SK-N-SH (cell line): ENCODE measurements at regions not wholly inside any gene's neighbourhood (a gene's known extent, or its start where the extent isn't known, plus 50 kb on each side); places are given as distances from the start of the nearest gene placed in this dataset.

ENCODE experiments used
- CTCF ChIA-PET: fragments of 300-600, 350-600 bp; formaldehyde crosslinking; extraction: SDS; loops from one replicate; lab custom pipeline; 2021; lab: Yijun Ruan, JAX
- POLR2A ChIA-PET: fragments of 350-600 bp; sonication (Branson Sonifier 250); formaldehyde crosslinking; extraction: SDS; loops from one replicate; lab custom pipeline; 2020; ENCODE audit warnings: antibody characterized with exemption, inconsistent platforms; lab: Yijun Ruan, JAX
- DNase-seq: peaks from one replicate; pipeline ENCODE4 v3.0.0; 2012
- H2AFZ ChIP-seq: fragments of 200-600 bp; sonication (generic); 2 replicates; pipeline ENCODE4 v1.8.1; 2016; ENCODE audit warnings: antibody characterized with exemption, mild to moderate bottlenecking, low read depth
- H3F3A ChIP-seq: fragments of 200-600 bp; sonication (generic); replicated peaks from 2 replicates; pipeline ENCODE3; 2016; ENCODE audit warnings: antibody characterized with exemption, mild to moderate bottlenecking; ENCODE audit not compliant: insufficient read depth
- H3K27ac ChIP-seq, 2 experiments: fragments of 200-500 bp in 1 of 2; fragments of 200-600 bp in 1 of 2; sonication (Bioruptor generic) in 1 of 2; sonication (generic), shearing (Covaris generic) in 1 of 2; 2 replicates each; pipeline versions ENCODE4 v1.5.1 to v1.6.1; 2014 to 2016; ENCODE audit warnings: low read depth in 2 of 2, inconsistent platforms in 1 of 2, low read length in 1 of 2, mild to moderate bottlenecking in 1 of 2, mixed read lengths in 1 of 2
- H3K27me3 ChIP-seq: fragments of 200-600 bp; sonication (generic), shearing (Covaris generic); 2 replicates; pipeline ENCODE4 v1.6.1; 2016; ENCODE audit warnings: mixed run types; ENCODE audit not compliant: insufficient read depth
- H3K36me3 ChIP-seq, 2 experiments: fragments of 200-500 bp in 1 of 2; fragments of 200-600 bp in 1 of 2; sonication (Bioruptor generic) in 1 of 2; sonication (generic) in 1 of 2; replicated peaks in 1 of 2; 2 replicates each; pipeline versions ENCODE3 to v1.5.1; 2014 to 2016; ENCODE audit warnings: low read length in 1 of 2, mild to moderate bottlenecking in 1 of 2; ENCODE audit not compliant: insufficient read depth in 2 of 2, control insufficient read depth in 1 of 2
- H3K4me1 ChIP-seq, 2 experiments: fragments of 200-500 bp in 1 of 2; fragments of 200-600 bp in 1 of 2; sonication (Bioruptor generic) in 1 of 2; sonication (generic), shearing (Covaris generic) in 1 of 2; 2 replicates each; pipeline versions ENCODE4 v1.5.1 to v1.6.1; 2014 to 2016; ENCODE audit warnings: low read depth in 1 of 2, low read length in 1 of 2, mixed run types in 1 of 2; ENCODE audit not compliant: insufficient read depth in 2 of 2, control insufficient read depth in 1 of 2
- H3K4me2 ChIP-seq: fragments of 200-600 bp; sonication (generic), shearing (Covaris generic); 2 replicates; pipeline ENCODE4 v1.6.1; 2017; ENCODE audit warnings: mixed run types
- H3K4me3 ChIP-seq, 2 experiments: fragments of 200-500 bp in 1 of 2; fragments of 200-600 bp in 1 of 2; sonication (Bioruptor generic) in 1 of 2; sonication (generic), shearing (Covaris generic) in 1 of 2; 2 replicates each; pipeline versions ENCODE4 v1.5.1 to v1.8.1; 2014 to 2016; ENCODE audit warnings: low read depth in 2 of 2, inconsistent platforms in 1 of 2, low read length in 1 of 2, mild to moderate bottlenecking in 1 of 2, mixed read lengths in 1 of 2, moderate library complexity in 1 of 2
- H3K79me2 ChIP-seq: fragments of 200-600 bp; sonication (generic); 2 replicates; pipeline ENCODE4 v1.8.1; 2017; ENCODE audit warnings: mild to moderate bottlenecking; ENCODE audit not compliant: insufficient read depth
- H3K9ac ChIP-seq: fragments of 200-600 bp; sonication (generic); 2 replicates; pipeline ENCODE4 v1.6.1; 2017; ENCODE audit warnings: mixed run types
- H3K9me2 ChIP-seq: fragments of 200-600 bp; sonication (generic); 2 replicates; pipeline ENCODE4 v1.6.1; 2017; ENCODE audit warnings: mixed run types
- H3K9me3 ChIP-seq: fragments of 200-600 bp; sonication (generic); 2 replicates; pipeline ENCODE4 v1.6.1; 2017; ENCODE audit warnings: mixed run types, mild to moderate bottlenecking, moderate library complexity
- H4K20me1 ChIP-seq: fragments of 200-600 bp; sonication (generic); 2 replicates; pipeline ENCODE4 v1.6.1; 2017; ENCODE audit warnings: mild to moderate bottlenecking, mixed run types; ENCODE audit not compliant: insufficient read depth
- EP300 ChIP-seq, 2 experiments: IDR thresholded peaks; 2 replicates each; pipeline versions ENCODE4 v1.4.0 to v1.6.1; 2012; ENCODE audit warnings: borderline replicate concordance in 1 of 2, low read depth in 1 of 2, low read length in 1 of 2
- FOXJ3 ChIP-seq: sonication (generic); formaldehyde crosslinking; IDR thresholded peaks from 2 replicates; pipeline ENCODE4 v1.5.1; 2020; ENCODE audit warnings: mild to moderate bottlenecking, missing genetic modification reagents
- NFIC ChIP-seq: IDR thresholded peaks from 2 replicates; pipeline ENCODE4 v1.4.0; 2012; ENCODE audit warnings: borderline replicate concordance
- RAD21 ChIP-seq: IDR thresholded peaks from 2 replicates; pipeline ENCODE4 v1.6.1; 2012; ENCODE audit warnings: mild to moderate bottlenecking, low read length
- RXRA ChIP-seq: IDR thresholded peaks from 2 replicates; pipeline ENCODE4 v1.4.0; 2012; ENCODE audit warnings: low read depth, mild to moderate bottlenecking, borderline replicate concordance
- SIN3A ChIP-seq: IDR thresholded peaks from 2 replicates; pipeline ENCODE4 v1.6.1; 2012; ENCODE audit warnings: low read depth, mild to moderate bottlenecking, low read length, moderate library complexity, borderline replicate concordance
- TCF12 ChIP-seq: IDR thresholded peaks from 2 replicates; pipeline ENCODE4 v1.4.0; 2012
- WGBS: methylation state at CpG from one replicate; pipeline ENCODE4 v1.1.6; 2017; ENCODE audit warnings: low lambda C conversion rate; 5-methylcytosine and 5-hydroxymethylcytosine counted together
- TF ChIP-seq, protein P1 (sequence below): IDR thresholded peaks from 2 replicates; pipeline ENCODE4 v1.4.0; 2012; ENCODE audit warnings: low read depth, borderline replicate concordance
- TF ChIP-seq, protein P2 (sequence below): IDR thresholded peaks from 2 replicates; pipeline ENCODE4; 2012
- TF ChIP-seq, protein P3 (sequence below): IDR thresholded peaks from 2 replicates; pipeline ENCODE4 v1.4.0; 2012; ENCODE audit warnings: low read depth, borderline replicate concordance
- TF ChIP-seq, protein P4 (sequence below): IDR thresholded peaks from 2 replicates; pipeline ENCODE4 v1.6.1; 2012; ENCODE audit warnings: mild to moderate bottlenecking, low read depth, low read length, moderate library complexity

DNA sequence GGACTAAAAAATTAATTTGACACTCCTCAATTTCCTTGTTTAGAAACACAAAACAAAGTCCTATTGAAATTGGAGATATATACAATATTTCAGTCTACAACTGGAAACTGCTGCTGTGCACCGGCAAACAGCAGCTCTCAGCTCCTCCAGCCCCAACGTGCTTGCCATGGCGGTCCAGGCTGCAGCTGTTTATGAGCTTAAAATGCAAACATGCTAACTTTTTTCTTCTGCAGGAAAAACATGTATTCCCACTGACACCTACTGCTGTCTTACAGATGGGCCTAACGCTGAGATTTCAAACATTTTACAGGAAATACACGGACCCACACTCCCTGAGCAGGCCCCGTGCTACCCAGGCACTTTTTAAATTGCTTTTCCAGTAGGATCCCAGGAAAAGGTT is 195.5 kb downstream of the BCL11A start:
- Histone ChIP-seq H3K4me1 (no peaks in the 10 kb centered on the region), H3F3A (no peaks in the 10 kb centered on the region), H3K4me3 (no peak overlapping the region), H3K27ac (no peak overlapping the region), H3K27me3 (no peaks in the 10 kb centered on the region), H3K9ac (no peak overlapping the region), H3K9me3 (no peaks in the 10 kb centered on the region), H4K20me1 (no peaks in the 10 kb centered on the region), H3K79me2 (no peaks in the 10 kb centered on the region), H3K36me3 (no peaks in the 10 kb centered on the region), H3K4me2 (no peak overlapping the region), H2AFZ (no peak overlapping the region), H3K9me2 (no peaks in the 10 kb centered on the region)
- TF ChIP-seq, protein P1, sequence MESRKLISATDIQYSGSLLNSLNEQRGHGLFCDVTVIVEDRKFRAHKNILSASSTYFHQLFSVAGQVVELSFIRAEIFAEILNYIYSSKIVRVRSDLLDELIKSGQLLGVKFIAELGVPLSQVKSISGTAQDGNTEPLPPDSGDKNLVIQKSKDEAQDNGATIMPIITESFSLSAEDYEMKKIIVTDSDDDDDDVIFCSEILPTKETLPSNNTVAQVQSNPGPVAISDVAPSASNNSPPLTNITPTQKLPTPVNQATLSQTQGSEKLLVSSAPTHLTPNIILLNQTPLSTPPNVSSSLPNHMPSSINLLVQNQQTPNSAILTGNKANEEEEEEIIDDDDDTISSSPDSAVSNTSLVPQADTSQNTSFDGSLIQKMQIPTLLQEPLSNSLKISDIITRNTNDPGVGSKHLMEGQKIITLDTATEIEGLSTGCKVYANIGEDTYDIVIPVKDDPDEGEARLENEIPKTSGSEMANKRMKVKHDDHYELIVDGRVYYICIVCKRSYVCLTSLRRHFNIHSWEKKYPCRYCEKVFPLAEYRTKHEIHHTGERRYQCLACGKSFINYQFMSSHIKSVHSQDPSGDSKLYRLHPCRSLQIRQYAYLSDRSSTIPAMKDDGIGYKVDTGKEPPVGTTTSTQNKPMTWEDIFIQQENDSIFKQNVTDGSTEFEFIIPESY, result no peak
- TF ChIP-seq, protein P2, sequence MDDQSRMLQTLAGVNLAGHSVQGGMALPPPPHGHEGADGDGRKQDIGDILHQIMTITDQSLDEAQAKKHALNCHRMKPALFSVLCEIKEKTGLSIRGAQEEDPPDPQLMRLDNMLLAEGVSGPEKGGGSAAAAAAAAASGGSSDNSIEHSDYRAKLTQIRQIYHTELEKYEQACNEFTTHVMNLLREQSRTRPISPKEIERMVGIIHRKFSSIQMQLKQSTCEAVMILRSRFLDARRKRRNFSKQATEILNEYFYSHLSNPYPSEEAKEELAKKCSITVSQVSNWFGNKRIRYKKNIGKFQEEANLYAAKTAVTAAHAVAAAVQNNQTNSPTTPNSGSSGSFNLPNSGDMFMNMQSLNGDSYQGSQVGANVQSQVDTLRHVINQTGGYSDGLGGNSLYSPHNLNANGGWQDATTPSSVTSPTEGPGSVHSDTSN, result no peak
- TF ChIP-seq, protein P3, sequence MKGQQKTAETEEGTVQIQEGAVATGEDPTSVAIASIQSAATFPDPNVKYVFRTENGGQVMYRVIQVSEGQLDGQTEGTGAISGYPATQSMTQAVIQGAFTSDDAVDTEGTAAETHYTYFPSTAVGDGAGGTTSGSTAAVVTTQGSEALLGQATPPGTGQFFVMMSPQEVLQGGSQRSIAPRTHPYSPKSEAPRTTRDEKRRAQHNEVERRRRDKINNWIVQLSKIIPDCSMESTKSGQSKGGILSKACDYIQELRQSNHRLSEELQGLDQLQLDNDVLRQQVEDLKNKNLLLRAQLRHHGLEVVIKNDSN, result no peak
- TF ChIP-seq TCF12 (no peak), NFIC (no peak), RXRA (no peak), EP300 (IDR thresholded peaks at IDR 0.05; ENCODE audit: borderline replicate concordance in 1 of 2, low read depth in 1 of 2, low read length in 1 of 2) (no peak), FOXJ3 (no peak), RAD21 (no peak), SIN3A (no peak)
- TF ChIP-seq, protein P4, sequence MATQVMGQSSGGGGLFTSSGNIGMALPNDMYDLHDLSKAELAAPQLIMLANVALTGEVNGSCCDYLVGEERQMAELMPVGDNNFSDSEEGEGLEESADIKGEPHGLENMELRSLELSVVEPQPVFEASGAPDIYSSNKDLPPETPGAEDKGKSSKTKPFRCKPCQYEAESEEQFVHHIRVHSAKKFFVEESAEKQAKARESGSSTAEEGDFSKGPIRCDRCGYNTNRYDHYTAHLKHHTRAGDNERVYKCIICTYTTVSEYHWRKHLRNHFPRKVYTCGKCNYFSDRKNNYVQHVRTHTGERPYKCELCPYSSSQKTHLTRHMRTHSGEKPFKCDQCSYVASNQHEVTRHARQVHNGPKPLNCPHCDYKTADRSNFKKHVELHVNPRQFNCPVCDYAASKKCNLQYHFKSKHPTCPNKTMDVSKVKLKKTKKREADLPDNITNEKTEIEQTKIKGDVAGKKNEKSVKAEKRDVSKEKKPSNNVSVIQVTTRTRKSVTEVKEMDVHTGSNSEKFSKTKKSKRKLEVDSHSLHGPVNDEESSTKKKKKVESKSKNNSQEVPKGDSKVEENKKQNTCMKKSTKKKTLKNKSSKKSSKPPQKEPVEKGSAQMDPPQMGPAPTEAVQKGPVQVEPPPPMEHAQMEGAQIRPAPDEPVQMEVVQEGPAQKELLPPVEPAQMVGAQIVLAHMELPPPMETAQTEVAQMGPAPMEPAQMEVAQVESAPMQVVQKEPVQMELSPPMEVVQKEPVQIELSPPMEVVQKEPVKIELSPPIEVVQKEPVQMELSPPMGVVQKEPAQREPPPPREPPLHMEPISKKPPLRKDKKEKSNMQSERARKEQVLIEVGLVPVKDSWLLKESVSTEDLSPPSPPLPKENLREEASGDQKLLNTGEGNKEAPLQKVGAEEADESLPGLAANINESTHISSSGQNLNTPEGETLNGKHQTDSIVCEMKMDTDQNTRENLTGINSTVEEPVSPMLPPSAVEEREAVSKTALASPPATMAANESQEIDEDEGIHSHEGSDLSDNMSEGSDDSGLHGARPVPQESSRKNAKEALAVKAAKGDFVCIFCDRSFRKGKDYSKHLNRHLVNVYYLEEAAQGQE, result no peak
- ChIA-PET CTCF (interaction anchor here (0.6 to 0.9 kb wide), 2 partner anchors 9 to 712 kb away, joined by 3 to 4 read pairs; no protein-coding TSS in a partner anchor), POLR2A (no interaction called here)
- no peak for DNase-seq
- 67% methylated on average over 6 of the region's 6 CpGs for WGBS
